ENCODE measurements at regions not wholly inside any gene's neighbourhood (a gene's known extent, or its start where the extent isn't known, plus 50 kb on each side); places are given as distances from the start of the nearest gene placed in this dataset.

- TF ChIP-seq CTCF (IDR thresholded peaks at IDR 0.05) (no peak), EP300 (IDR thresholded peaks at IDR 0.05) (no peak)
Measured at GRCh38 chr1:238331557-238331956, 440.8 kb upstream of the ZP4 start.

Measured in upper lobe of left lung (tissue), 4 donors.